ENCODE measurements at regions not wholly inside any gene's neighbourhood (a gene's known extent, or its start where the extent isn't known, plus 50 kb on each side); places are given as distances from the start of the nearest gene placed in this dataset.

DNA sequence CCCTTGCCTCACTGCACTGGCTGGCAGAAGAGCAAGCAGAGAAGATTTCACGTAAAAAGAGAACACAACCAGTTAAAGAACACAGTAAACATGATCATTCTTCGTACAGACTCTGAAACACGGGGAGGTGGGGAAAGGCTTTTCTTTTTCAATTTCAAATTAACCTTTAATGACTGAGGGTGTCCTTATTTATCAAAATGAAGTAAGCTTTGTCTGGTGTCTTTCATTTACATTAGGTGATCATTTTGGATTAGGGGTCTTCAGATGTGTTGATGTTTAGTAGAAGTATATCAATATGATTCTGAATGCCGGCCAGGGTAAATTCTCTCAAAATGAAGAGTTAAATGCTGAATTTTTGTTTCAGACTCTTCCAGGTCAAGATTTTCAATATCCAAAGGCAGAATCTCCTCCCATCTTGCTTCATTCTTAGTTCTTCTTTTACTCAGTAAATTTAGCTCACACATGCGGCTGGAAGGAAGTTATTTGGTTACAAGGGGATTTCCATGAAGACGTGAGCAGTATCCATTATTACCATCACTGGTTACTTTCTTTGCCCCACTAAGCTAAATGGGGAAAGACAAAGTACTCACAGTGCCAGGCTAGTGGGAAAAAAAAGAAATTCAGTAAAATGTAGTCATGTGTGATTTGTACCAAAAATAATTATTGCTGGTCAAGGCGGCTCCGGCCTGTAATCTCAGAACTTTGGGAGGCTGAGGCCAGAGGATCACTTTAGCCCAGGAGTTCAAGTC is 272.2 kb upstream of the NR2F2 start:
- TF ChIP-seq EZH2 (IDR thresholded peaks at IDR 0.05; ENCODE audit: low read depth, low read length, severe bottlenecking), result no peak
- no peak for TF ChIP-seq JUND (IDR thresholded peaks at IDR 0.05; ENCODE audit: low read length)
- no peak for TF ChIP-seq SIRT6 (IDR thresholded peaks at IDR 0.05; ENCODE audit: low read length)
- TF ChIP-seq ZNF274 (IDR thresholded peaks at IDR 0.05; ENCODE audit: borderline replicate concordance, extremely low read depth, low read length), result no peak
- TF ChIP-seq, protein P1, sequence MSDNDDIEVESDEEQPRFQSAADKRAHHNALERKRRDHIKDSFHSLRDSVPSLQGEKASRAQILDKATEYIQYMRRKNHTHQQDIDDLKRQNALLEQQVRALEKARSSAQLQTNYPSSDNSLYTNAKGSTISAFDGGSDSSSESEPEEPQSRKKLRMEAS (IDR thresholded peaks at IDR 0.05), result no peak
- TF ChIP-seq CEBPB (IDR thresholded peaks at IDR 0.05; ENCODE audit: low read depth, low read length), result no peak
- TF ChIP-seq SUZ12 (IDR thresholded peaks at IDR 0.05; ENCODE audit: low read length), result no peak

Data from H1 (cell line).